Activated CD4-positive, alpha-beta memory T cell treated with anti-CD3 and anti-CD28 coated beads for 36 hours (primary cell): ENCODE measurements at regions not wholly inside any gene's neighbourhood (a gene's known extent, or its start where the extent isn't known, plus 50 kb on each side); places are given as distances from the start of the nearest gene placed in this dataset.
"Not testable (repeated sequence)": the region's sequence is repeated elsewhere in the genome, so short reads cannot be mapped to it uniquely, and the experiment has no call there.

ENCODE experiments used
- CTCF ChIA-PET: fragments of 350-600 bp; sonication (Branson Sonifier 250); formaldehyde crosslinking; loops from one replicate; lab custom pipeline; 2021; ENCODE audit warnings: antibody characterized with exemption, inconsistent platforms; lab: Charles Lee
- POLR2A ChIA-PET: fragments of 350-600 bp; sonication (Branson Sonifier 250); formaldehyde crosslinking; loops from one replicate; lab custom pipeline; 2021; ENCODE audit warnings: antibody characterized with exemption; lab: Charles Lee
- DNase-seq: peaks from one replicate; pipeline ENCODE4 v3.0.0-alpha.2; 2020
- H3K27ac Mint-ChIP-seq: one replicate; pipeline ENCODE4 v1.8.0; 2021; ENCODE audit warnings: mixed read lengths
- H3K27me3 Mint-ChIP-seq: one replicate; pipeline ENCODE4 v1.8.0; 2021; ENCODE audit warnings: mixed read lengths
- H3K36me3 Mint-ChIP-seq: one replicate; pipeline ENCODE4 v1.8.0; 2021; ENCODE audit warnings: mixed read lengths
- H3K4me1 Mint-ChIP-seq: one replicate; pipeline ENCODE4 v1.8.0; 2021; ENCODE audit warnings: low read depth, mixed read lengths
- H3K4me3 Mint-ChIP-seq: one replicate; pipeline ENCODE4 v1.8.0; 2021; ENCODE audit warnings: mild to moderate bottlenecking, mixed read lengths
- H3K9me3 Mint-ChIP-seq: one replicate; pipeline ENCODE4 v1.8.0; 2021; ENCODE audit warnings: mixed read lengths
- intact Hi-C: fragments of 100-400 bp; cut with micrococcal nuclease; formaldehyde crosslinking; loops from one replicate; pipeline ENCODE4 v1.15.1; 2023

DNA sequence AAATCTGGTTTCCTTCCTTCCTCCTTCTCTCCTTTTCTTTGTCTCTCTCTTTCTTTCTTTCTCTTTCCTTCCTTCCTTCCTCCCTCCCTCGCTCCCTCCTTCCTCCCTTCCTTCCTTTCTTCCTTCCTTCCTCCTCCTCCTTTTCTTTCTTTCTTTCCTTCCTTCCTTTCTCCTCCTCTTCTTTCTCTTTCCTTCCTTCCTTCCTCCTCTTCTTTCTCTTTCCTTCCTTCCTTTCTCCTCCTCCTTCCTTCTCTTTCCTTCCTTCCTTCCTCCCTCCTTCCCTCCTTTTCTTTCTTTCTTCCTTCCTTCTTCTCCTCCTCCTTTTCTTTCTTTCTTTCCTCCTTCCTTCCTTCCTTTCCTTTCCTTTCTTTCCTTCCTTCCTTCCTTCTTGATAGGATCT lies 61.2 kb downstream of the VIP start:
- POLR2A ChIA-PET: no interaction called here
- CTCF ChIA-PET: no interaction called here
- no peaks in the 10 kb centered on the region for H3K4me1 Mint-ChIP-seq
- H3K36me3 Mint-ChIP-seq: no peaks in the 10 kb centered on the region
- no peak overlapping the region for H3K4me3 Mint-ChIP-seq
- DNase-seq: no peak
- intact Hi-C loops: no loop called here
- H3K27ac Mint-ChIP-seq: no peak overlapping the region
- peaks cover 6% of the 10 kb centered on the region for H3K27me3 Mint-ChIP-seq
- H3K9me3 Mint-ChIP-seq: no peaks in the 10 kb centered on the region

DNA sequence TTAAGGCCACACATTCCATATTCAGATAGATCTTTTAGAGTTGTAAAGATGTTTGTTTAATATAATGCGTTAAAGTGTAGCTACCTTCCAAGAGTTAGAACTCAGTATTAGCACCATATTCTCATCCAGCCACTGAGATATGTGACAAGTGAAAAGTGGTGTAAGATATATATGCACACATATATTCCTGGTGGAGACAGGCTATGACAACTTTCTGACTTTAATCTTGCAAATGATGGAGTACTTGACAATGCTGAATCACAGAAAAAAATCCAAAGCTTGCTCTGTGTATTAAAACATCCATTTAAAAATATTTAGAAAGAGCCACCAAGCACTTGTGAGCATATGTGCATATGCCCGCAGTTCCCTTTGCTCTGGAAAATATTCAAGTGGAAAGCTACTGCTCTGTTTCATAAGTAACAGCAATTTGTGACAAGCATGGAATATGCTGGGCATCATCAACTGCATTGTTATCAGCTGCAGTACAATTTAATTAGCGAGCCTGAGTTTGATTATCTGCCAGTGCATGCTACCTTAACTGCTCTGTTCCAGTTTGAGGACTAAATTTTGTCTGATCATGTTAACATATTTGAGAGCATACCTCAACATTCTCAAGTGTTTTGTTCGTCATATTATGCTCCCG lies 64.8 kb downstream of the VIP start:
- CTCF ChIA-PET: interaction anchor here (0.9 kb wide), 1 partner anchor 132 kb away, joined by 5 read pairs; no protein-coding TSS in a partner anchor

GRCh38 chr6:152816055-152816454 lies 65.5 kb downstream of the VIP start:
- peaks cover 3% of the 10 kb centered on the region for H3K27me3 Mint-ChIP-seq
- H3K4me1 Mint-ChIP-seq: no peaks in the 10 kb centered on the region
- H3K4me3 Mint-ChIP-seq: no peak overlapping the region
- no peak overlapping the region for H3K27ac Mint-ChIP-seq
- CTCF ChIA-PET: no interaction called here
- no peaks in the 10 kb centered on the region for H3K36me3 Mint-ChIP-seq
- H3K9me3 Mint-ChIP-seq: no peaks in the 10 kb centered on the region
- no peak for DNase-seq
- POLR2A ChIA-PET: no interaction called here
- intact Hi-C loops: no loop called here

More for the DNA sequence above, 64.8 kb downstream of the VIP start:
- Mint-ChIP-seq H3K27ac (no peak overlapping the region), H3K27me3 (peaks cover 3% of the 10 kb centered on the region), H3K4me1 (no peaks in the 10 kb centered on the region), H3K36me3 (no peaks in the 10 kb centered on the region), H3K9me3 (no peaks in the 10 kb centered on the region), H3K4me3 (no peak overlapping the region)
- intact Hi-C loops: no loop called here
- DNase-seq: no peak
- POLR2A ChIA-PET: no interaction called here

DNA sequence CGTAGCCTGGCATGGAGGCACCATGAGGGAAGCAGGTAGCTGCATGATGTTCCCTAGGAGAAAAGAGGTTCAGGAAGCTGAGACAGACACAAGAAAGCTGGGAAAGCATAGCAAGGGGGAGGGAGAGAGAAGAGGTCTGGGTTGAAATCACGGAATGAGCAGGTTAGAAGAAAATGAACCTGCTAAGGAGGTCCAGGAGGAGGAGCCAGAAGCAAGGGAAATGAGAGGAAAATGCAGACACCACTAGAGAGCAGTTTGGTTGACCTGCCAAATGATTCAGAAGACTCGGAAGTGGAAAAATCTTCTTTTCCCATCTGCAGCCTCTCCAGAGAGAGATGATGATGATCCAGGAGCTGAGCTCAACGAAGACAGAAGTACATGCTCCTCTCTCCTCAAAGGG lies 70.9 kb downstream of the VIP start:
- Mint-ChIP-seq H3K36me3 (no peaks in the 10 kb centered on the region), H3K27ac (no peak overlapping the region), H3K4me3 (no peak overlapping the region), H3K9me3 (no peaks in the 10 kb centered on the region), H3K4me1 (no peaks in the 10 kb centered on the region), H3K27me3 (no peaks in the 10 kb centered on the region)
- DNase-seq: no peak
- ChIA-PET CTCF (no interaction called here), POLR2A (no interaction called here)
- intact Hi-C loops: no loop called here

- H3K27me3 Mint-ChIP-seq: no peaks in the 10 kb centered on the region
- H3K4me1 Mint-ChIP-seq: no peaks in the 10 kb centered on the region
- intact Hi-C loops: no loop called here
- ChIA-PET POLR2A (no interaction called here), CTCF (no interaction called here)
- H3K9me3 Mint-ChIP-seq: no peaks in the 10 kb centered on the region
- no peak for DNase-seq
- H3K27ac Mint-ChIP-seq: no peak overlapping the region
- H3K4me3 Mint-ChIP-seq: no peak overlapping the region
- H3K36me3 Mint-ChIP-seq: no peaks in the 10 kb centered on the region
Observed at GRCh38 chr6:152824666-152825065, 74.1 kb downstream of the VIP start.

GRCh38 chr6:152828431-152828830 lies 77.8 kb downstream of the VIP start:
- CTCF ChIA-PET: no interaction called here
- no peak overlapping the region for H3K4me3 Mint-ChIP-seq
- no peaks in the 10 kb centered on the region for H3K4me1 Mint-ChIP-seq
- DNase-seq: no peak
- no peaks in the 10 kb centered on the region for H3K27me3 Mint-ChIP-seq
- intact Hi-C loops: no loop called here
- no peaks in the 10 kb centered on the region for H3K36me3 Mint-ChIP-seq
- no peak overlapping the region for H3K27ac Mint-ChIP-seq
- POLR2A ChIA-PET: no interaction called here
- no peaks in the 10 kb centered on the region for H3K9me3 Mint-ChIP-seq

- H3K36me3 Mint-ChIP-seq, POLR2A ChIA-PET, H3K27me3 Mint-ChIP-seq, CTCF ChIA-PET, H3K4me1 Mint-ChIP-seq, H3K9me3 Mint-ChIP-seq, H3K4me3 Mint-ChIP-seq, DNase-seq, intact Hi-C loops, H3K27ac Mint-ChIP-seq: not testable (repeated sequence)
Observed at GRCh38 chr6:152834366-152834765, 83.8 kb downstream of the VIP start.

DNA sequence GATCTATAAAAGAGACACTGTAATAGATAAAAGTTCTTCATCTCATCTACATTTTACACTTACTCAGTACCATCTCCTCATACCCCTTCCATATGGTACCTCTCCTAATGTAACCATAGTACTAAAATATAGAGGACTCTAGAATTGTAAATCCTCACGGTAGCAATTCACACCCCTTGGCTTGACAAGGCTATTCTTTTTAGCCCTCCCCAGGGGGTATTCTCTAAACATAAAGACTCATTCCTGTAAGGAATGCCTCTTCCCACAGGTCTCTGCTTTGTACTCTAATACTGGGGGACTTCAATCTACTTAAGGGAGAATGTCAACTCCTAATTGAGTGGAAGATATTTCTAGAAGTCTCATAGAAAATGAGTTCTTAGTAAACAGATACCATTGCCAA lies 85.9 kb downstream of the VIP start:
- Mint-ChIP-seq H3K4me1 (no peaks in the 10 kb centered on the region), H3K9me3 (no peaks in the 10 kb centered on the region), H3K36me3 (no peaks in the 10 kb centered on the region), H3K27me3 (peaks cover 4% of the 10 kb centered on the region), H3K4me3 (no peak overlapping the region), H3K27ac (no peak overlapping the region)
- CTCF ChIA-PET: no interaction called here
- POLR2A ChIA-PET: no interaction called here
- DNase-seq: no peak
- intact Hi-C loops: no loop called here

DNA sequence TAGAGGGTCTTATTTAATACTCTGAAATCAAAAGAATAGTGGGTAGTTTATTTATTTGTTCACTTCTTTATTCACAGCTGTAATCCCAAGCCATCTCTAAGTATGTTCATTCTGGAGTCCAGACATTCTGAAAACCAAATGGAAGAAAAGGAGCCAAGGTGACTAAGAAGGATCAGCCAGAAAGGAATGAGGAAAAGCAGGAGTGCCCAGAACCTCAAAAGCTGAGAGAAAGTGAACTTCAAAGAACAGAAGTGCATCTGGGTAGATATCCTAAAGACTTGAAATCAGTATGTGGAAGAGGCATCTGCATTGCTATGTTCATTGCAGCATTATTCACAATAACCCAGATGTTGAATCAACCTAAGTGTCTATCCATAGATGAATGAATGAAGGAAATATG lies 94.8 kb downstream of the VIP start:
- intact Hi-C loops: no loop called here
- Mint-ChIP-seq H3K27ac (no peak overlapping the region), H3K4me3 (no peak overlapping the region), H3K27me3 (peaks cover 3% of the 10 kb centered on the region), H3K36me3 (no peaks in the 10 kb centered on the region), H3K9me3 (peaks cover 9% of the 10 kb centered on the region), H3K4me1 (no peaks in the 10 kb centered on the region)
- DNase-seq: no peak
- CTCF ChIA-PET: no interaction called here
- POLR2A ChIA-PET: no interaction called here

GRCh38 chr6:152846825-152847224 lies 96.2 kb downstream of the VIP start:
- ChIA-PET CTCF (no interaction called here), POLR2A (no interaction called here)
- intact Hi-C loops: no loop called here

DNA sequence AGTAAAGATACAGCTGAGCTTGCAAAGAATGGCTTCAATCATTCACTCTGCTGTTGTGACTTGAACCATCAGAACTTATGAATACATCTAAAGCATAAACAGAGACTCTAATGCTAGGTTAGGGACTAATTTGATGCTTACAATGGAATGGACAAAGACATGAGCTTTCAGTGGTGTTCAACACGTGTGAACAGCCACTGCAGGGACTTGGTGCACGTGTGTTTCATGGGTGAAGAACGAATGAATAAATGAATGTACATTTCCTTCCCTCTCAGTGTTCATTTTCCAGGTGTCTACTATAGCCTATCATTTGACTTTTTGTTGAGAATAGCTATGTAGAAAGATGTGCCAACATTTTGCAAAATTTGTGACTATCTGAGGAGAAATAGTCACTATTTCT lies 98.3 kb downstream of the VIP start:
- DNase-seq: no peak
- intact Hi-C loops: no loop called here
- no peak overlapping the region for H3K4me3 Mint-ChIP-seq
- H3K36me3 Mint-ChIP-seq: no peaks in the 10 kb centered on the region
- H3K27ac Mint-ChIP-seq: no peak overlapping the region
- ChIA-PET POLR2A (no interaction called here), CTCF (interaction anchor here (1.6 kb wide), 1 partner anchor 16 kb away, joined by 5 read pairs; no protein-coding TSS in a partner anchor)
- H3K27me3 Mint-ChIP-seq: no peaks in the 10 kb centered on the region
- no peaks in the 10 kb centered on the region for H3K4me1 Mint-ChIP-seq
- H3K9me3 Mint-ChIP-seq: peaks cover 9% of the 10 kb centered on the region

More at GRCh38 chr6:152846825-152847224, 96.2 kb downstream of the VIP start:
- H3K4me1 Mint-ChIP-seq: no peaks in the 10 kb centered on the region
- no peak overlapping the region for H3K27ac Mint-ChIP-seq
- H3K27me3 Mint-ChIP-seq: peaks cover 3% of the 10 kb centered on the region
- peaks cover 9% of the 10 kb centered on the region for H3K9me3 Mint-ChIP-seq
- H3K36me3 Mint-ChIP-seq: no peaks in the 10 kb centered on the region
- no peak overlapping the region for H3K4me3 Mint-ChIP-seq
- no peak for DNase-seq

- Mint-ChIP-seq H3K4me1 (peaks cover 4% of the 10 kb centered on the region), H3K4me3 (no peak overlapping the region), H3K27me3 (peaks cover 5% of the 10 kb centered on the region), H3K9me3 (no peaks in the 10 kb centered on the region), H3K36me3 (no peaks in the 10 kb centered on the region), H3K27ac (no peak overlapping the region)
- ChIA-PET CTCF (interaction anchor here (0.9 kb wide), 1 partner anchor 94 kb away, joined by 3 read pairs; no protein-coding TSS in a partner anchor), POLR2A (no interaction called here)
- intact Hi-C loops: no loop called here
- DNase-seq: no peak
Observed at GRCh38 chr6:152854086-152854795, 103.6 kb downstream of the VIP start.

- peaks cover 8% of the 10 kb centered on the region for H3K27me3 Mint-ChIP-seq
- peaks cover 5% of the 10 kb centered on the region for H3K4me1 Mint-ChIP-seq
- intact Hi-C loops: no loop called here
- POLR2A ChIA-PET: no interaction called here
- no peaks in the 10 kb centered on the region for H3K9me3 Mint-ChIP-seq
- CTCF ChIA-PET: interaction anchor here (1.0 kb wide), 1 partner anchor 40 kb away, joined by 3 read pairs; no protein-coding TSS in a partner anchor
- no peaks in the 10 kb centered on the region for H3K36me3 Mint-ChIP-seq
- DNase-seq: no peak
- H3K4me3 Mint-ChIP-seq: no peak overlapping the region
- H3K27ac Mint-ChIP-seq: no peak overlapping the region
Observed at GRCh38 chr6:152858141-152858540, 107.5 kb downstream of the VIP start.
